Fibroblast of skin of right quadriceps (primary cell): ENCODE measurements at regions not wholly inside any gene's neighbourhood (a gene's known extent, or its start where the extent isn't known, plus 50 kb on each side); places are given as distances from the start of the nearest gene placed in this dataset.
A peak's percentile ranks its signal among the peaks of the same experiment; 100 is the strongest.
"Not testable (repeated sequence)": the region's sequence is repeated elsewhere in the genome, so short reads cannot be mapped to it uniquely, and the experiment has no call there.

Experiments
- DNase-seq: peaks from one replicate; pipeline ENCODE4 v3.0.0-alpha.2; 2013

DNA sequence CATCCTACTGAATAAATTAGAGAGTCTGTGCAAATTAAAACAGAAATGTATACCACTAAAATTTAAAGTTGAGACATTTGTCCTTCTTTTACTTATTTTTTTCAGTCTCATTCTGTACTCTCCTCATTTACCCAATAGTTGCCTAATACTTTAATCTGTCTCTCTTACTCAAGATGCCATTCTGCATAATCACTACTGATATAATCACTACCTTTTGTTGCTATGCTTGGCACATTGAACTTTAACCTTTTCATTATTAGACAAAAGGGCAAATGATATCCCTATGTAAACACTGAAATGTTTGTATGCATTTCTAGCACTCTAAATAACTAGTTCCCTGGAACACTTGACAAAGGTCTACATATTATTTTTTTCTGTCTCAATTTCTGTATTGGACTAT lies 1108.3 kb upstream of the FLRT2 start:
- no peak for DNase-seq

DNA sequence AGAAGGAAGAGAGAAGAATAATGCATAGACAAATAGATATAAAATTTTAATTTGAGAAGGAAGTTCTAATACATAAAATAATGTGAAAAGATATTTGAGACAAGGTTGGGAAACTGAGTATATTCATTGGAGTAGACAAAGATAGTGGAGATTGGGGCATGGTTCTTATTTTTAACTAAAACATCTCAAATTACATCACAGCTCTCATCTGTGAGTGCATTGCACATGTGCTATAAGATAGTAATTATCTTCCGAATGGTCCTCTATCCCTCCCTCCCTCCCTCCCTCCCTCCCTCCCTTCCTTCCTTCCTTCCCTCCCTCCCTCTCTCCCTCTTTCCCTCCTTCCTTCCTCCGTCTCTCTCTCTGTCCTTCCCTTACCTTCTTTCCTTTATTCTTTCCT lies 1104.0 kb upstream of the FLRT2 start:
- DNase-seq: no peak

DNA sequence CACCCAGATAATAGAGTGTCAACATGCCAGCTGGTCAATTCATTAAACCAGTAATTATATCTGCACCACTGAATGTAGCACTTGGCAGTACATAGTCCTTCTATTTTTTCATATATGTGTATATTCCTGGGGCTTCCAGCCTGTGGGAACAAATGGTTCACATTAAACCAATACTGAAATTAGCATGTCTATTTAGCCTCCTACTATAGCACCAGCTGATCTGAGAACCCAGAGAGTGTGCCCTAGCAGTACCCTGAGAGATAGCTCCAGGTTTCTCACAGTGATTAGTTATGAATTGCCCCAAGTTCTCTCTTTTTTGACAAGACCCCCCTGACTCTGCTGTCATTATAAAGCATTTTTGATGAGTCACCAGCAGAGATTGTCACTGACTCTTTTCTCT lies 1097.3 kb upstream of the FLRT2 start:
- no peak for DNase-seq

DNA sequence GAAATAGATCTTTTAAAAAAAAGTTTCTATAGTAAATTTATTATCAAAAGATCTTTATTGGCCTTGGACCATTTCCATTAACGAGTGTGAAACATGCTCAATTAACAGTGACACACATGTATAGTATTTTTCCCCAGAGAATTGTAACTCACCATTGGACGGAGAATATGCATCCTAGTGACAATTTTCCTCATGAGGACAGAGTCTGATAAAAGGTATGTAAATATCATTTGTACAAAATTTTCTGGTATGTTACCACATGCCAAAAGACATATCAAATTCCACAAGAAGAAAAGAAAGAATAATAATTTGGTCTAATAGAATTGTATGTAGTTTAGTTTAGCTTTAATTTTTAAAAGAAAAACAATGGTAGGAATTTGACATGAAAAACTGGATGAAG lies 1096.0 kb upstream of the FLRT2 start:
- peak; percentile 17 for DNase-seq

DNA sequence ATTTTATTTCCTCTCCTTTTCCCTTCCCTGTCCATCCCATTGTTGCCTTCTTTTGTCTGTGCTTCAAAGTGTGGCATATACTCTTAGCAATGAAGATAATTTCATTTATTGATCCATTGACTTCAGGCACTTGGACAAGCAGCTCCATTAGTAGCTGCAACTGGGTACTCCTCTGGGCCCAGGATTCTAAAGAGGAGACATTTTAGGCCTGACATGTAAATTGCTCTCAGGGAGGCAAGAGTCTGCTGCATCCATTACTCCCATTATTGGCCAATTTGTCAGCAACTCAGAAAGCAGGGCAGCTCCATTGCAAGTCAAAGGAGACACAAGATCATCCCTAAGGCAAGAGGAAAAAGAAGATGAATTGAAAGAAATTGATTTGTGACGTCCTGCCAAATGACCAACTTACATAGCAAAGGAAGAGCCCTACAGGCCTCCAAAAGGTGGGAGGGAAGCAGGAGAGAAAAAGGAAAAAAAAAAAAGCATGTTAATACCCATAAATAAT lies 1094.1 kb upstream of the FLRT2 start:
- DNase-seq: no peak

DNA sequence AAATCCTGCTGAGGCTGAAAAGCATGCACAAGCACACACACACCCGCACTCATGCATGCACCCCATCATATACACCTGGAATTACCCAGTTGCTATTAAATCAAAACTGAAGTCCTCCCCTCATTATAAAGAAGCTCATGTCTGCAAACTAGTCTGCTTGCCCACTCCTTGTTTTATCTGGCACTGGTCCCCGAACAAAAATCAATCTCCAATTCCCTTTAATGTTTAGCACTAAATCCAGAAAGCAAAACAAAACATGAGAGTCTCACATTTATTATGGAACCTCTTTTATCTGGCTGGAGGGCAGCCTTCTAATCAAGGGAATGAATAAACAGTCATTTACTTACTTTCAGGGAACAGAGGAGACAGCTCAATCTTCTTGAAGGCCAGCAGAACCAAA lies 1093.4 kb upstream of the FLRT2 start:
- no peak for DNase-seq

DNA sequence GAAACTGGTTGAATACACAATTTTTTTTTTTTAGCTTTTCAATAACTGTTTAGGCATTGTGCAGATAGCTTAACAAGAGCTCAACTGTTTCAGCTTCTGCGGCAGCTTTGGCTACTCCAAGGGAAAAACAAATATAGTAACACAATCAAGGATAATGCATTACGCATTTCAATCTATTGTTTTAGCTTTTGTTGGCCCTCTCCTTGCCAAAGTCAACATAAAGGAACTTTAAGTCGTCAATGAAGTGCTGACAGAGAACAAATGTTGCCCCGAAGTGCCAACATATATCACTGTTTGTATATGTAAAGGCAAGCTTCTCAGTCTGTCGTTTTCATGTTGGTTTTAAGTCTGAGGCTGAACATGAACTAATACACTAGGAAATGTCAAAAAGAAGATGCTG lies 1087.4 kb upstream of the FLRT2 start:
- DNase-seq: no peak

DNA sequence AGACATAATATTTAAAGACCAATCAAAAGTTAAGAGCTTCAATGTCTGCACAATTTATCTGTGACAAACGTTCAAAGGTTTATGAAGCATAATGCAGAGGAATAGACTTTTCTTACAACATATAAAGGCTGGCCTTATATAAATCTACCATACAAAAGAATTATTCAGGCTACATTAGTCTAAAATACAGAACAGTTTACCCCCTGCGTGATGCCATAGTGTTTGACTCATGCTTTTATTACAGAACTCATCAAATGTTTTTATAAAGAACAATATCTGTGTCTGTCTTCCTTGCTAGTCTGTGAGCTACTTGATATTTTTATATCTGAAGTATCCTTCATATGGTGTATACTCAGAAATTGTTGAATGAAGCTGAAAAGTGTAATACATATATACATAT lies 1084.5 kb upstream of the FLRT2 start:
- no peak for DNase-seq

DNA sequence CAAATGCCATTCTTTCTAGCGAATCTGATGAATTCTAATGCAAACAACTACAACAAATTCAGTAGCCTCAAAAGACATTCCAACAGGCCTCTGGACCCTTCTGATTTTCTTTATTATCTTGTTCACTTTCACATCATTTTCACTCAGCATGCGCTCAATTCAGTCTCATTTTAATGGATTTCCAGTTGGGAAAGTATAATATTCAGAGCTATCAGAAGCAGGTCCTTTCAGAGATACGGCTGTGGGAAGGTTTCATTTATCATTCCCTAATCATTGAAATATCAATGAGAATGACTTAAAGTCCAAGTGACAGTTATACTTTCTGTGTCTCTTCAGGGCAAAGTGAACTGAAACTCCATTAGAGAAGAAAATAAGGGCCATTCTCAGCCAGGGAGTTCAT lies 1083.7 kb upstream of the FLRT2 start:
- no peak for DNase-seq

DNA sequence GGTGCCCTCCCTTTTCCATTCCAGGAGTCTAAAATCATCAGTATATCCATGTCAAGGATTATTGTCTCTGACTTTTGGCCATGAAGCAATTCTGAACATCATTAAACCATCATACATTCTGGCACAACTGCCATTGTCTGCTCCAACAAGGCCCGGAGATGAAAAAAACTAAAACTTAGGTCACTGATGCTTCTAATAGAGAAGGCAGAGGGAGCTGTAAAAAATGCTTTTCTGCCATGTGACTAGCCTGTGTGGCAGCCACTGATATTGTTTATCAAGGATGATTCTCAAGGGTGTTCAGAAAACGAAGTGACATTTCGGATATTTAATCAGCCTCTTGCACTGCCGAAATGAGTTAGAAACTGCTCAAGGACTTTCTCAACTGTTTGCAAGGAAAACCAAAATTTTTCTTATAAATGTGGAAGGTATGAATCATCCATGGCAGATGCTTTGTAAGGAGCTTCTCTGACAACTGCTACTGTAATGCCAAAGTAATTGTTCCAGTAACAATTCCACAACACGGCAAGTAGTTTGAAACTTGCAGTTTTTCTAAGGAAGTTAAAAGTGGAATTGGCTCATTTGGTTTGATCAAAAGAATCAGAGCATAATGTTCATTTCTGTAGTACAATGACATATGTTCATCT lies 1076.5 kb upstream of the FLRT2 start:
- peak; percentile 12 for DNase-seq

DNA sequence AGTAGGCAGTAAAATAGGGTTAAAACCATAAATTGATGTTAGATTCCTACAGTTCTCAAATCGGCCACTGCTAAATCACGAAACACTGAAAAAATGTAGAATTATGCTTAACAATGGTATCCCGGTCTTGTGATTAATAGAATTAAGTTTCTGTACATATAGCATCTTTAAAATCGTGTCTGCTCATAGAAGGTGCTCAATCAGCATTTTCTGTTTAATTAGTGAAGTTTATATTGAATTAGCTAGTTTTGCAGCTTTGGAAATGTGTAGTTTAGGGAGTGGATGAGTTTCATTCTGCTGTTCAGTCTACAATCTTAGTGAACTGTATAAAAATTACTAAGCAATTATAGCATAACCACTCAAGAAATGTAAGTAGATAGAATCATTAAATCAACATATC lies 1075.8 kb upstream of the FLRT2 start:
- no peak for DNase-seq

DNA sequence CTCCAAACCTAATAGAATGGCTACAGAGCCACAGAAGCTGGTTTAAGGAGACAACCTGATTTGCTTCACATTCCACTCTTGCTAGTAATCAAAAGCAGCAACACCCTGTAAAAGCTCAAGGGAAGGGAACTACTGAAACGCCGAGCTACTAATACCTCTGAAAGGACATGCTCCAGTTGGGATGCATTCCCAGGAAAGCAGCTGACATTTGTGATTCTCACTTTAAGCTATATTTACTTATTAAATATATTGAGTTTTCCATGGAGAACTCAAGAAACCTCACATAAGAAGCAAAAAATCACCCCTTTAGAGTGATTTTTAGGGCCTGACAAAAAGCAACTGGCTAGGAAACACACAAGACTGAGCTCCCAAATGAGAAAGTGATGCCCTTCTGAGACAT lies 1073.0 kb upstream of the FLRT2 start:
- DNase-seq: no peak

DNA sequence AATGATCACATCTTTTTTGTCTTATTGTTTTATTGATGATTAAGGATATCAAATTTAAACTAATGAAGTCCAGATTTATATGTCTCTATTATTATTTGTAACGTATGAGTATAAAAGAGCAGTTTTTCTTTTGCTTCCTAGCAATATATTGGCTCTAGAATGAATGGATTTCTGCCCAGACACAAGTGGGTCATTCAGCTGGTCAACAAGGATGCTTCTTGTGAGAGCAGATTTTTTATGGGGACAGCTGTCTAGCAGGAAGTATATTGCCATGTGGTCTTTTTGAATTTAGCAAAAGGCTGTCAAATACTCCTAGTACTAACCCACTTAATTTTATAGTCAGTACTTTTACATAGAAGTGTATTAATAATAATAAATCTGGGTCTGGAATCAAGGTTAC lies 1071.1 kb upstream of the FLRT2 start:
- DNase-seq: no peak

DNA sequence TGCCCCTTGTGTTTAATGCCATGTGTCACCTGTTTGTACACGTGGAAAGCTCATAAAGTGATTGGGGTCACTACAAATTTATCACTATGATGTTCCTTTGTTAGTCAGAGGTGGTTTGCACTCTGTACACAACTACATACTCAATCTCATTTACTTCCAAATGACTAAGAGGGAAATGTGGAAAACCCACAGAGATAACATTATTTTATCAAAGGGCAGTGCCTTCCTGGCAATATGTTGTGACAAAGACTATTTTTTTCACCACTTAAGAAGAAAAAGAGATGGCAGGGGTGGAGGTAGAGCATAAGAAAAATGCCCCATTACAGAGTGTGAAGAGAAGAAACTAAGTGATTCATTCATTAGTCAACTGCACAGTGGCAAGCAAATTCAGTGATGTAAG lies 1064.1 kb upstream of the FLRT2 start:
- DNase-seq: peak; percentile 18

DNA sequence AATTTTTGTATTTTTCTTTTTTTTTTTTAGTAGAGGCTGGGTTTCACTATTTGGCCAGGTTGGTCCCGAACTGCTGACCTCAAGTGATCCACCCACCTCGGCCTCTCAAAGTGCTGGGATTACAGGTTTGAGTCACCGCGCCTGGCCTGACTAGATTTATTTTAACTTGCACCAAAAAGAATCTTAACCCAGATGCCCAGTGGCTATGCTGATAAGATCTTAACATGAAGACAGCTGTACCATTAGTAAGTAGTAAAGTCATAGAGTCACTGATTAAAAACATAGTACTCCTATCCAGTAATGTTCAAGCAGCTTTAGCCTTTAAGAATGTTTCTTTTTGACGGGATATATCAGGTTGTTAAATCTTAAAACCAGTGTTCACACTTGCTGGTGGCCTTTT lies 1061.8 kb upstream of the FLRT2 start:
- no peak for DNase-seq

DNA sequence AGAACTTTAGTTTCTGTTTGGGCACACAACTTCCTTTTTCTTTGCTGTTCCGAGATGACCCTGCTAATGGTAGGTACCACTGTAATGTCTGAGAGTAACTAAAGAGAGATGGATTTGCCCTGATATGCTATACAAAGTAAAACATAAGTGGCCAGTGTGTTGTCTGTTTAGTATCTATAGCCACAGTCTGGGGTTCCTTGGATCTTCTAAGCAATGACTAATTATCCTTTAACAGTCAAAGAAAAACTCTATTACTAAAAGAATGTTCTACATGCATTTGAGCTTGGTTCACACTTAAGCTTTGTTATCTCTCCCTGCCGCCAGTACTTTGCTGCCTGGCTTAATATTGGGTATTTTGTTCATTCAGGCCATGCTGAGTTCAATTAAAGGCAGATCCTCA lies 1051.9 kb upstream of the FLRT2 start:
- no peak for DNase-seq

DNA sequence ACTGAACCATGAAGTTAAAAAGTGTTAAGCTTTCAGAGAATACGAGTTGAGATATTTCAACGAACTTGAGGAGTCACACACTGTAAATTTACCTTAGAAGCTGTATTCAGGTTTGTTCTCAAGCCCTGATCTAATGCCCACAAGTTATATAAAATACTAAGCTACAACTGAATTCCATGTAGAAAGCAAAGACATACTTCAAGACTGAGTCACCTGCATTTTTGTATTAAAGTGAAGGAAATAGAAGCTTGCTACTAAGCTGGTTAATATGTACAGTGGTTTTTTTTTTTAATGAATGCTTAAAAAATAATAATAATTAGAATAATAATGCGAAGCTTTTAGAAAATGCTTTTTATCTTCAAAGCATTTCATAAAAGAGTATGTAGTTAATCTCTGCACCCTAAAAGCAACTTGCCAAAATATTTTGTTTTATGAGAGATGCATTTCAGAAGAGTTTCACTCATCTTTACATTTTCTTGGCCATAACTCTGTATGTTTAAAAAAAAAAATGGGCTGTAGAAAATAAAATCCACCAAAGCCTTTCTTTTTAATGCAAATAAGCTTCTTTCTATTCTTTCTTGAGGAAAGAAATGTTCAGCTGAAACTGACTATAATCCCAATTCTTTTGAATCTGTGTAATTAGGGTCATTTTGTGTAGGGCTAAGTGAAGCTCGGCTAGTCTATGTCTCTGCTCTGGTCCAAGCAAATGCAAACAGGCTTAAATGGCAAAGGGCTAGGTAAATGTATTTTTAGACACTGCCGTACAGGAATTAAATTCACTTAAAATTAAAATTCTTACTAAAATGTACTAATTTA lies 1047.5 kb upstream of the FLRT2 start:
- DNase-seq: peak; percentile 76

DNA sequence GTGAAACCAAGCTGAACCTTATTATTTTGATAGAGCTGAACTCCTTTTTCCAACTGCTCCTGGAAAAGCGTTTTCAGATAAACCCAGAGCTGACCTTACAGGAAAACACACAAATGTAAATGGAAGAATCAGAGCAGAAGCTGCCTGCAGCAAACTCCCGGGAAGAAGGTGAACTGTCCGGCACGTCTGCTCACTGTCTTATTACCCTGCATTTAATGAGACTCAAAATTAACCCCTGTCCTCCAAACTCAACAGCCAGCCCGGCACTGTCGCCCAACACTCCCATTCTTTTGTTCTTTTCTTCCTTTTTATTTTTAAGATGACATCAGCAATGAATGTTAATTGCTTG lies 1046.9 kb upstream of the FLRT2 start:
- no peak for DNase-seq

DNA sequence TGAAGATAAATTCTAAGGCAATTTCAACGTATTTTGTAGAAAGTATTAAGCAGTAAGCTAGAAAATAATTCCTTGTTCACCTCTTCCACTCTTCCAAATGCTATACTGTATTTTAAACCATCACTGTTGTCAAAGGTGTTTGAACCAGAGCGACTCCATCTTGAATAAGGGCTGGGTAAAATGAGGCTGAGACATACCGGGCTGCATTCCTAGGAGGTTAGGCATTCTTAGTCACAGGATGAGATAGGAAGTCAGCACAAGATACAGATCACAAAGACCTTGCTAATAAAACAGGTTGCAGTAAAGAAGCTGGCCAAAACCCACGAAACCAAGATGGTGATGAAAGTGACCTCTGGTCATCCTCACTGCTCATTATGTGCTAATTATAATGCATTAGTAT lies 1045.7 kb upstream of the FLRT2 start:
- DNase-seq: peak; percentile 19

DNA sequence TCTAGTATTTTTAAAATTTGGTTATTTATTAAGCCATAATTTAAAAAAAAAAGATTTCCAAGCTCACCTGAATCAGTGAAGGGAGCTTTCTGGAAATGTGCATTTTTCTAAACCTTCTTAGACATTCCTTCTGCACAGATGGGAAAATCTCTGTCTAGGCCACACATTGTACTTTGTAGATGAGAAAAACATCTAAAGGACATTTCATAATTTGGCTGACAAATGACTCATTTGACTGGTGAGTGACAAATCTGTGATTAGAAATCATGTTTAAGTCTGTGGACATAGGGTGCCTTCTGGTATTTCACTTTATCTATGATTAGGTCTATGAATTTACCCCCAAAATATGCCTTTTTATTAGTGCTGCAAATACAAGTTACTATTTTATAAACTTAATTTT lies 1044.9 kb upstream of the FLRT2 start:
- DNase-seq: no peak

DNA sequence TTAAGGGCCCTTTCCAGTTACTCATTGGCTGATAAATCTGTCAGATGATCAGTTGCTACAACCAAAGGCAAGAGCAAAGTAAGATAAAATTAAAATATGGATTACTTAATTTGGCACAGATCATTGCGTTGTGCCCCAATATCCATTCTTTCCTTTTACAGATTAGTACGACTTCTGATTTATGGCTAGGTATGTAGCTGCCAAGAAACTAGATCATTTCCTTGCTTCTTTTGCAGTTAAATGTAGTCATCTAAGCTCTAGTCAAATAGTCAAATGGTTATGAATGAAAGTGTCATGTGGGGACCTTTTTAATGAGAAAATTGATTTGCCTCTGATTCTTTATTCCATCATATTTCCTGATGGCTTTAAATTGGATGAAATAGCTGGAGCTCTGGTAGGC lies 1039.9 kb upstream of the FLRT2 start:
- DNase-seq: no peak

DNA sequence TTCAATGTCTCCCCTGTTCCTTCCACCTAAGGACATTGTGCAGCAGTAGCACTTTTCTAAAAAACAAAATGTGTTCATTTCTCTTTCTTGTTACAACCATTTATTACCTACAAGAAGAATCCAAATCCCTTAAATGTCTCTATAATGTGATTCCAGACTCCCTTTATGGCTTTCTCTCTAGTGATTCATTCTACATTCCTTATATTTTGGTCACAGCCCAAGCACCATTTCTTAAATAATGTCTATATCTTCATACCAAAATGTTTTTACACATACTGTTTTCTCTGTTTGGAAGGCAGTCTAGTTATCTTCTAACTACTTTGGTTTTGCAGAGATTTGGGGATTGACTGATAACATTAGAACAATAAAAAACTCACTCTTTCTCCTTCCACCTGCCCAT lies 1037.3 kb upstream of the FLRT2 start:
- peak; percentile 70 for DNase-seq

DNA sequence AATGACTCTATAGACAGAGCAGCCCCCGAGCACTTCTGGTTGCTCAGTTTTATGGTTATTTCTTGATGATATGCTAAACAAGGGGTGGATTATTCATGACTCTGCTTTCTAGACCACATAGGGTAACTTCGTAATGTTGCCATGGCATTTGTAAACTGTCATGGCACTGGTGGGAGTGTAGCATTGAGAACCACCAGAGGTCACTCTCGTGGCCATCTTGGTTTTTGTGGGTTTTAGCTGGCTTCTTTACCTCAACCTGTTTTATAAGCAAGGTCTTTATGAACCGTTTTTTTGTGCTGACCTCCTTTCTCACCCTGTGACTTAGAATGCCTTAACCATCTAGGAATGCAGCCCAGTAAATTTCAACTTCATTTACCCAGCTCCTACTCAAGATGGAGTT lies 1036.2 kb upstream of the FLRT2 start:
- no peak for DNase-seq

DNA sequence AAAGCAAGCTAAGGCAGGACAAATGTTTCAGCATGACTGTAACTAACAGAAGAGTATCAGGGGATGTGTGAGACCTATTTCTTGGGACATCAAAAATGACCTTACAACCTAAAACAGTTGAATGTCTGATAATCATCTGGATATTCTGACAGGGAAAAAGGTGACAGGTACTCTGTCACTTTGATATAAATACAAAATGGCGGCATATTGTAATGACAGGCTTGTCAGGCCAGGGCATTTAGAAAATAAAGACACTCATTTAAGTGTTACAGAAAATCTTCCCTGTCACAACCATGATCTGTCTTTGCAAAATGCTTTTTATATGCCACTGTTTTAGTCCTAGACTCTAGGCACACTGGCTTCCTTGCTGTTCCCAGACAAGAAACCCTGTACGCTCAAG lies 1033.3 kb upstream of the FLRT2 start:
- no peak for DNase-seq

DNA sequence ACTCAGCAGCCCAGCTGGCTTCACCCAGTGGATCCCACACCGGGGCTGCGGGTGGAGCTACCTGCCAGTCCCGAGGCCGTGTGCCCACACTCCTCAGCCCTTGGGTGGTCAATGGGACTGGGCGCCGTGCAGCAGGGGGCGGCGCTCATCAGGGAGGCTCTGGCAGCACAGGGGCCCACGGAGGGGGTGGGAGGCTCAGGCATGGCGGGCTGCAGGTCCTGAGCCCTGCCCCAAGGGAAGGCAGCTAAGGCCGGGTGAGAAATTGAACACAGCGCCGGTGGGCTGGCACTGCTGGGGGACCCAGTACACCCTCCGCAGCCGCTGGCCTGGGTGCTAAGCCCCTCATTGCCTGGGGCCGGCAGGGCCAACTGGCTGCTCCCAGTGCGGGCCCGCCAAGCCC lies 1017.1 kb upstream of the FLRT2 start:
- DNase-seq: not testable (repeated sequence)
